ENCODE measurements at regions not wholly inside any gene's neighbourhood (a gene's known extent, or its start where the extent isn't known, plus 50 kb on each side); places are given as distances from the start of the nearest gene placed in this dataset.
"Not testable (repeated sequence)": the region's sequence is repeated elsewhere in the genome, so short reads cannot be mapped to it uniquely, and the experiment has no call there.

DNA sequence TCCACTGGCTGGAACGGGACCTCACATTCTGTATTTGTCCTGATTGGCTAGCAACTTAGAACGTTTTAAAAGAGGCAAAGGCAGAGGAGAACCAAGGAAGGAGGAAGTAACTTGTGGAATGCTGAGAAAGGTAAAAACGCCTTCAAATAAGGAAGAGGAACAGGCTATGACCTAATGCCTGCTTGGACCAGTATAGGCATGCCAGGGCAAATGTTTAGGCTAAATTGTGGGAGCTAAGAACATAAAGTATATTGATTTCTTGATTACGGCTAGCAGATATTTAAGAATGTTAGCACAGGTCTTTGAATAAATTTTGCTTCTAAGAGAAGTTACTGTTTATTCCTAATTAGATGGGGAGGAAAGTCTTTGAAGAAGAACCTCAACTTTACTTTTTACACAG, 96.5 kb downstream of the AASDHPPT start:
- TF ChIP-seq, protein P1, sequence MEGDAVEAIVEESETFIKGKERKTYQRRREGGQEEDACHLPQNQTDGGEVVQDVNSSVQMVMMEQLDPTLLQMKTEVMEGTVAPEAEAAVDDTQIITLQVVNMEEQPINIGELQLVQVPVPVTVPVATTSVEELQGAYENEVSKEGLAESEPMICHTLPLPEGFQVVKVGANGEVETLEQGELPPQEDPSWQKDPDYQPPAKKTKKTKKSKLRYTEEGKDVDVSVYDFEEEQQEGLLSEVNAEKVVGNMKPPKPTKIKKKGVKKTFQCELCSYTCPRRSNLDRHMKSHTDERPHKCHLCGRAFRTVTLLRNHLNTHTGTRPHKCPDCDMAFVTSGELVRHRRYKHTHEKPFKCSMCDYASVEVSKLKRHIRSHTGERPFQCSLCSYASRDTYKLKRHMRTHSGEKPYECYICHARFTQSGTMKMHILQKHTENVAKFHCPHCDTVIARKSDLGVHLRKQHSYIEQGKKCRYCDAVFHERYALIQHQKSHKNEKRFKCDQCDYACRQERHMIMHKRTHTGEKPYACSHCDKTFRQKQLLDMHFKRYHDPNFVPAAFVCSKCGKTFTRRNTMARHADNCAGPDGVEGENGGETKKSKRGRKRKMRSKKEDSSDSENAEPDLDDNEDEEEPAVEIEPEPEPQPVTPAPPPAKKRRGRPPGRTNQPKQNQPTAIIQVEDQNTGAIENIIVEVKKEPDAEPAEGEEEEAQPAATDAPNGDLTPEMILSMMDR (IDR thresholded peaks at IDR 0.05), result not testable (repeated sequence)
- not testable (repeated sequence) for TF ChIP-seq POLR2A (IDR thresholded peaks at IDR 0.05)
